ENCODE measurements at regions not wholly inside any gene's neighbourhood (a gene's known extent, or its start where the extent isn't known, plus 50 kb on each side); places are given as distances from the start of the nearest gene placed in this dataset.

DNA sequence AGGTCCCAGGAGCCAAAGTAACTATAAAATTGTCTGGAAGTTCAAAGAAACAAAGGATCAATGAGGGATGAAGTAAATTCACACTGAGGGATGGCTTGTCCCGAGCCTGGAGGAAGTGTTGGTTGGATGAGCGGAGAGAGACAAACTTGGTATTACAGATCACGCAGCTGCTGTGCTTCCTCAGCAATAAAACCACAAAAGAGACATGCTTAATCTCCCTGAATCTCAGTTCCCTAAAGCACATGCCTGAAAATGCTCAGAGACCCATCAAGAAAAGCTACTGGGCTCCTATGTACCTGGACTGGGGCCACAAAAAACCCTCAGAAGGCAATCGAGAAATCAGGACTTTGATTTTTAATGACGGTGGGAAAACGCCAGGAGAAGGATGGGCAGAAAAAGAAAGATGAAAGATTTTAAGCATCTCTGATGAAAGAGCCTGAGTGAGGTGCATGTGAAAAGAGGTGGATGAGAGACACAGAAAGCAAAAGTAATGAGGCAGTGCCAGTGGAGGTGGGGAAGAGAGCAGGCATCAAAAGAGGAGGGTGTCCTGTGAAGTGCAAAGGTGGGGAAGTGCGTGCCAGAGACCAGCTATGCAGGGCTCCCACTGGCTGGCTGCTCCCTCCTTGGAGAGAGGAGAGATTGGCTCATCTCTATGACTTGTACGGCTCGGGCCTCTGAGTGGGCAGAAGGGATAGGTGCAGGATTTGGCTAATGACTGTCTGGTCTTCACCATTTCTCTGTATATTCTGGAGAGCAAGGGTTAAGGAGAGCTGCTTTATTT is 143.7 kb downstream of the ABCC12 start:
- no peak for TF ChIP-seq ZFP30 (CRISPR knock-in tag; IDR thresholded peaks at IDR 0.05)
- TF ChIP-seq, protein P1, sequence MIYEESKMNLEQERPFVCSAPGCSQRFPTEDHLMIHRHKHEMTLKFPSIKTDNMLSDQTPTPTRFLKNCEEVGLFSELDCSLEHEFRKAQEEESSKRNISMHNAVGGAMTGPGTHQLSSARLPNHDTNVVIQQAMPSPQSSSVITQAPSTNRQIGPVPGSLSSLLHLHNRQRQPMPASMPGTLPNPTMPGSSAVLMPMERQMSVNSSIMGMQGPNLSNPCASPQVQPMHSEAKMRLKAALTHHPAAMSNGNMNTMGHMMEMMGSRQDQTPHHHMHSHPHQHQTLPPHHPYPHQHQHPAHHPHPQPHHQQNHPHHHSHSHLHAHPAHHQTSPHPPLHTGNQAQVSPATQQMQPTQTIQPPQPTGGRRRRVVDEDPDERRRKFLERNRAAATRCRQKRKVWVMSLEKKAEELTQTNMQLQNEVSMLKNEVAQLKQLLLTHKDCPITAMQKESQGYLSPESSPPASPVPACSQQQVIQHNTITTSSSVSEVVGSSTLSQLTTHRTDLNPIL (CRISPR knock-in tag; IDR thresholded peaks at IDR 0.05; ENCODE audit: low read depth), result no peak
- TF ChIP-seq, protein P2, sequence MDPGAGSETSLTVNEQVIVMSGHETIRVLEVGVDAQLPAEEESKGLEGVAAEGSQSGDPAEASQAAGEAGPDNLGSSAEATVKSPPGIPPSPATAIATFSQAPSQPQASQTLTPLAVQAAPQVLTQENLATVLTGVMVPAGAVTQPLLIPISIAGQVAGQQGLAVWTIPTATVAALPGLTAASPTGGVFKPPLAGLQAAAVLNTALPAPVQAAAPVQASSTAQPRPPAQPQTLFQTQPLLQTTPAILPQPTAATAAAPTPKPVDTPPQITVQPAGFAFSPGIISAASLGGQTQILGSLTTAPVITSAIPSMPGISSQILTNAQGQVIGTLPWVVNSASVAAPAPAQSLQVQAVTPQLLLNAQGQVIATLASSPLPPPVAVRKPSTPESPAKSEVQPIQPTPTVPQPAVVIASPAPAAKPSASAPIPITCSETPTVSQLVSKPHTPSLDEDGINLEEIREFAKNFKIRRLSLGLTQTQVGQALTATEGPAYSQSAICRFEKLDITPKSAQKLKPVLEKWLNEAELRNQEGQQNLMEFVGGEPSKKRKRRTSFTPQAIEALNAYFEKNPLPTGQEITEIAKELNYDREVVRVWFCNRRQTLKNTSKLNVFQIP (CRISPR knock-in tag; IDR thresholded peaks at IDR 0.05; ENCODE audit: borderline replicate concordance, low read depth), result no peak
- TF ChIP-seq RARB (CRISPR knock-in tag; IDR thresholded peaks at IDR 0.05), result no peak
- no peak for TF ChIP-seq ZC3H10 (CRISPR knock-in tag; IDR thresholded peaks at IDR 0.05)
- no peak for TF ChIP-seq ARNTL (CRISPR knock-in tag; IDR thresholded peaks at IDR 0.05; ENCODE audit: borderline replicate concordance, low read depth)
- no peak for TF ChIP-seq TCF4 (CRISPR knock-in tag; IDR thresholded peaks at IDR 0.05; ENCODE audit: borderline replicate concordance)
- TF ChIP-seq SNAI2 (CRISPR knock-in tag; IDR thresholded peaks at IDR 0.05), result no peak
- TF ChIP-seq, protein P3, sequence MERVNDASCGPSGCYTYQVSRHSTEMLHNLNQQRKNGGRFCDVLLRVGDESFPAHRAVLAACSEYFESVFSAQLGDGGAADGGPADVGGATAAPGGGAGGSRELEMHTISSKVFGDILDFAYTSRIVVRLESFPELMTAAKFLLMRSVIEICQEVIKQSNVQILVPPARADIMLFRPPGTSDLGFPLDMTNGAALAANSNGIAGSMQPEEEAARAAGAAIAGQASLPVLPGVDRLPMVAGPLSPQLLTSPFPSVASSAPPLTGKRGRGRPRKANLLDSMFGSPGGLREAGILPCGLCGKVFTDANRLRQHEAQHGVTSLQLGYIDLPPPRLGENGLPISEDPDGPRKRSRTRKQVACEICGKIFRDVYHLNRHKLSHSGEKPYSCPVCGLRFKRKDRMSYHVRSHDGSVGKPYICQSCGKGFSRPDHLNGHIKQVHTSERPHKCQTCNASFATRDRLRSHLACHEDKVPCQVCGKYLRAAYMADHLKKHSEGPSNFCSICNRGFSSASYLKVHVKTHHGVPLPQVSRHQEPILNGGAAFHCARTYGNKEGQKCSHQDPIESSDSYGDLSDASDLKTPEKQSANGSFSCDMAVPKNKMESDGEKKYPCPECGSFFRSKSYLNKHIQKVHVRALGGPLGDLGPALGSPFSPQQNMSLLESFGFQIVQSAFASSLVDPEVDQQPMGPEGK (CRISPR knock-in tag; IDR thresholded peaks at IDR 0.05; ENCODE audit: borderline replicate concordance), result no peak
- no peak for TF ChIP-seq ESRRG (CRISPR knock-in tag; IDR thresholded peaks at IDR 0.05)
- TF ChIP-seq ZNF565 (CRISPR knock-in tag; conservative IDR thresholded peaks at IDR 0.05; ENCODE audit: low read depth), result no peak

Measured in SK-N-SH treated with all-trans-retinoic acid at 6 μM for 48 hours (cell line).